SK-N-SH treated with all-trans-retinoic acid at 6 μM for 48 hours (cell line): ENCODE measurements at regions not wholly inside any gene's neighbourhood (a gene's known extent, or its start where the extent isn't known, plus 50 kb on each side); places are given as distances from the start of the nearest gene placed in this dataset.

Experiments
- ATAC-seq: fragments of 200-7000 bp; cut with Tn5 transposase; 3 replicates; pipeline ENCODE4 v1.9.1; 2020; ENCODE audit warnings: mild to moderate bottlenecking, moderate library complexity
- ARNTL ChIP-seq: fragments of 450-650 bp; formaldehyde crosslinking; IDR thresholded peaks from 2 replicates; pipeline ENCODE4 v1.5.0; 2020; ENCODE audit warnings: low read depth, mild to moderate bottlenecking, moderate library complexity, borderline replicate concordance
- BACH2 ChIP-seq: fragments of 250-450 bp; sonication (Bioruptor Pico); IDR thresholded peaks from 2 replicates; pipeline ENCODE4 v1.9.0; 2021; ENCODE audit warnings: mild to moderate bottlenecking, borderline replicate concordance
- CREB5 ChIP-seq: fragments of 250-450 bp; sonication (Bioruptor Pico); IDR thresholded peaks from 2 replicates; pipeline ENCODE4 v1.5.1; 2020; ENCODE audit warnings: low read depth, mild to moderate bottlenecking, moderate library complexity
- CSDC2 ChIP-seq: fragments of 250-450 bp; sonication (Bioruptor Pico); IDR thresholded peaks from 2 replicates; pipeline ENCODE4 v1.5.0; 2020; ENCODE audit warnings: mild to moderate bottlenecking, moderate library complexity
- ESRRG ChIP-seq: fragments of 250-450 bp; sonication (Bioruptor Pico); IDR thresholded peaks from 2 replicates; pipeline ENCODE4 v1.6.1; 2021; ENCODE audit warnings: mild to moderate bottlenecking
- GLIS3 ChIP-seq: fragments of 250-450 bp; sonication (Bioruptor Pico); IDR thresholded peaks from 2 replicates; pipeline ENCODE4 v1.5.0; 2020; ENCODE audit warnings: mild to moderate bottlenecking, moderate library complexity
- ISL1 ChIP-seq: fragments of 250-450 bp; sonication (Bioruptor Pico); IDR thresholded peaks from 2 replicates; pipeline ENCODE4 v2.1.2; 2022; ENCODE audit warnings: mild to moderate bottlenecking, moderate library complexity
- OSR1 ChIP-seq: fragments of 250-450 bp; sonication (Bioruptor Pico); IDR thresholded peaks from 2 replicates; pipeline ENCODE4 v1.8.0; 2022; ENCODE audit warnings: moderate library complexity, mild to moderate bottlenecking, inconsistent platforms
- PATZ1 ChIP-seq: fragments of 250-450 bp; sonication (Bioruptor Pico); IDR thresholded peaks from 2 replicates; pipeline ENCODE4 v1.8.0; 2020; ENCODE audit warnings: mild to moderate bottlenecking, moderate library complexity, borderline replicate concordance
- POU6F1 ChIP-seq: fragments of 250-450 bp; sonication (Bioruptor Pico); IDR thresholded peaks from 2 replicates; pipeline ENCODE4 v1.8.0; 2021; ENCODE audit warnings: low read depth, mild to moderate bottlenecking, moderate library complexity, borderline replicate concordance
- PPARA ChIP-seq: fragments of 250-450 bp; sonication (Bioruptor Pico); IDR thresholded peaks from 2 replicates; pipeline ENCODE4 v1.5.0; 2020; ENCODE audit warnings: mild to moderate bottlenecking, borderline replicate concordance
- RARB ChIP-seq: fragments of 250-450 bp; sonication (Bioruptor Pico); IDR thresholded peaks from 2 replicates; pipeline ENCODE4 v1.8.0; 2021; ENCODE audit warnings: mild to moderate bottlenecking, moderate library complexity
- SNAI2 ChIP-seq: fragments of 250-450 bp; sonication (Bioruptor Pico); IDR thresholded peaks from 2 replicates; pipeline ENCODE4 v1.5.0; 2020; ENCODE audit warnings: mild to moderate bottlenecking, moderate library complexity
- TCF4 ChIP-seq: fragments of 250-450 bp; sonication (Bioruptor Pico); IDR thresholded peaks from 2 replicates; pipeline ENCODE4 v1.8.0; 2021; ENCODE audit warnings: mild to moderate bottlenecking, moderate library complexity, borderline replicate concordance
- TOX ChIP-seq: fragments of 250-450 bp; sonication (Bioruptor Pico); IDR thresholded peaks from 2 replicates; pipeline ENCODE4 v1.8.0; 2021; ENCODE audit warnings: mild to moderate bottlenecking, moderate library complexity, borderline replicate concordance
- TSHZ2 ChIP-seq: fragments of 250-450 bp; sonication (Bioruptor Pico); IDR thresholded peaks from 2 replicates; pipeline ENCODE4 v1.5.0; 2020; ENCODE audit warnings: mild to moderate bottlenecking, moderate library complexity
- ZC3H10 ChIP-seq: fragments of 250-450 bp; sonication (Bioruptor Pico); IDR thresholded peaks from 2 replicates; pipeline ENCODE4 v1.5.1; 2021; ENCODE audit warnings: mild to moderate bottlenecking, moderate library complexity
- ZFP3 ChIP-seq: fragments of 250-450 bp; sonication (Bioruptor Pico); IDR thresholded peaks from 2 replicates; pipeline ENCODE4 v1.5.0; 2020; ENCODE audit warnings: mild to moderate bottlenecking, moderate library complexity
- ZNF565 ChIP-seq: fragments of 450-650 bp; formaldehyde crosslinking; conservative IDR thresholded peaks from 2 replicates; pipeline ENCODE4 v1.5.0; 2020; ENCODE audit warnings: low read depth, mild to moderate bottlenecking, moderate library complexity
- ZNF70 ChIP-seq: fragments of 450-650 bp; formaldehyde crosslinking; IDR thresholded peaks from 2 replicates; pipeline ENCODE4 v1.5.0; 2020; ENCODE audit warnings: mild to moderate bottlenecking, moderate library complexity
- ZNF8 ChIP-seq: fragments of 450-650 bp; formaldehyde crosslinking; IDR thresholded peaks from 2 replicates; pipeline ENCODE4 v1.5.0; 2020; ENCODE audit warnings: mild to moderate bottlenecking, moderate library complexity

GRCh38 chr11:44365616-44366015 lies 55.7 kb upstream of the ALX4 start:
- TF ChIP-seq GLIS3 (CRISPR knock-in tag) = no peak
- no peak for TF ChIP-seq TCF4 (CRISPR knock-in tag)
- TF ChIP-seq PPARA (CRISPR knock-in tag) = no peak
- TF ChIP-seq CSDC2 (CRISPR knock-in tag) = no peak
- no peak for TF ChIP-seq ZNF70 (CRISPR knock-in tag)
- no peak for TF ChIP-seq CREB5 (CRISPR knock-in tag)
- no peak for TF ChIP-seq ZFP3
- no peak for TF ChIP-seq BACH2 (CRISPR knock-in tag)
- TF ChIP-seq TOX (CRISPR knock-in tag) = no peak
- no peak for TF ChIP-seq SNAI2 (CRISPR knock-in tag)
- ATAC-seq = no peak

GRCh38 chr11:44366026-44366425 lies 56.1 kb upstream of the ALX4 start:
- no peak for TF ChIP-seq PPARA (CRISPR knock-in tag)
- no peak for TF ChIP-seq TOX (CRISPR knock-in tag)
- TF ChIP-seq TSHZ2 = no peak
- no peak for TF ChIP-seq CREB5 (CRISPR knock-in tag)
- TF ChIP-seq PATZ1 (CRISPR knock-in tag) = no peak
- TF ChIP-seq ZC3H10 (CRISPR knock-in tag) = no peak
- no peak for TF ChIP-seq ESRRG
- TF ChIP-seq ZNF565 (CRISPR knock-in tag) = no peak
- no peak for TF ChIP-seq CSDC2 (CRISPR knock-in tag)
- TF ChIP-seq OSR1 (CRISPR knock-in tag) = no peak
- no peak for TF ChIP-seq BACH2 (CRISPR knock-in tag)
- no peak for TF ChIP-seq POU6F1 (CRISPR knock-in tag)
- TF ChIP-seq ZNF8 = no peak
- no peak for TF ChIP-seq RARB (CRISPR knock-in tag)
- TF ChIP-seq ARNTL (CRISPR knock-in tag) = no peak
- no peak for TF ChIP-seq ZNF70 (CRISPR knock-in tag)
- ATAC-seq = no peak

- no peak for ATAC-seq
- TF ChIP-seq ESRRG = no peak
- TF ChIP-seq RARB (CRISPR knock-in tag) = no peak
- no peak for TF ChIP-seq BACH2 (CRISPR knock-in tag)
- no peak for TF ChIP-seq PPARA (CRISPR knock-in tag)
- TF ChIP-seq TSHZ2 = no peak
- TF ChIP-seq ISL1 = no peak
- no peak for TF ChIP-seq CREB5 (CRISPR knock-in tag)
- TF ChIP-seq PATZ1 (CRISPR knock-in tag) = no peak
- no peak for TF ChIP-seq TOX (CRISPR knock-in tag)
- no peak for TF ChIP-seq ZNF565 (CRISPR knock-in tag)
- TF ChIP-seq SNAI2 (CRISPR knock-in tag) = no peak
These were observed 56.8 kb upstream of the ALX4 start for GRCh38 chr11:44366741-44367140.
